NCI-H748 (cell line): ENCODE measurements at regions not wholly inside any gene's neighbourhood (a gene's known extent, or its start where the extent isn't known, plus 50 kb on each side); places are given as distances from the start of the nearest gene placed in this dataset.
"Not testable (repeated sequence)": the region's sequence is repeated elsewhere in the genome, so short reads cannot be mapped to it uniquely, and the experiment has no call there.

Experiments
- DNase-seq: peaks from one replicate; lab custom pipeline; 2025; ENCODE audit not compliant: unreplicated experiment; lab: John Stamatoyannopoulos, UW

DNA sequence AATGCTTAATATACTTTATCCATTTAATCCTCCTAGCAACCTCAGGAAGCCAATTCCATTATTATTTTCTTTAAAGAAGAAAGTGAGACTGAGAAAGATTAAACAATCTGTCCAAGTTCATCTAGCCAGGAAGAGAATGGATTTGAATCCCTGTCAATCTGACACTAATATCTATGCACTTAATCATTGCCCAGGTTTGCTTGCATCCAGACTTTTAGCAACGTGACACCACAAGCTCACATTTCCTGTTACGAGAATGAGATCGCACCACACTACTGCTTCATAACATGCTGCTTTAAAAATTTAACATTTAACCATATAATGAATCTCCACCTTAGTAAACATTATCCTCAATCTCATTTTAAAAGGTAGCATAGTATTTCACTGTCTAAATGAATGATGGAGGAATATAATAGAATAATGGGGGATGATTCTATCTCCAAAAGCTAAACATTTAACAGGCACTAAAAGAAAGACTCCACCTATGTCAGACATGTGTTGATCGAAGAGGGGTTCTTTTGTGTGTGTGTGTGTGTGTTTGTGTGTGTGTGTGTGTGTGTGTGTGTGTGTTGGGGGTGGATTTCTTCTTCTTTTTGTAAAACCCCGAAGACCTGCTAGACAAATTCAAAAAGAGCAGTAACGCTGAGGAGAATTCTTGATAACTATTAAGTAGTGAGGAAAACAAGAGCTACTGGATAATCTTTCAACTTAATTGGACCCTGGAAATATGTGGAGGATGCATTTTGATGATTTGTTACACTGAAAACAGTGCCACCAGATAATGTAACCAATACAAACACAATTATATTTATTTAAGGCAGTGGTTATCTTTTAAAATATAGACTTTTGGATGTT, 138.7 kb upstream of the NR3C1 start:
- peak; percentile 35 for DNase-seq

GRCh38 chr5:143539742-143540141, 136.3 kb upstream of the NR3C1 start:
- DNase-seq: no peak

DNA sequence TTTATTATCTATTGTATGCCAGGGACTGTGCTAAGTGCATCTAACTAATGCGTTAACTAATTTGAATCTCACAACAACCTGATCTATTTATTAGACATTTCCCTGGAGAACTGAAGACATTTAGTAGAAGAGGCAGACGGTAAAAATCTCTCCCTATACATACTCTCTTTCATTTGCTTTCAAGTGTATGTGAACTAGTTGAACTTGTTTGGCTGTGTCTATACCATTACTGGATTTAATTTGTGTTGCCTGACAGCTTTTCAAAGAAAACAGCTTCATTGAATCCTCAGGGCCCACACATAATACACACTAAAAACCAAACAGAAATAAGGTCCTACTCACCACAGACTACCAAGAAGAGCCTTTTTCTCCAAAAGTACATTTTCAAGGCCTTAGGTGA, 133.6 kb upstream of the NR3C1 start:
- no peak for DNase-seq

DNA sequence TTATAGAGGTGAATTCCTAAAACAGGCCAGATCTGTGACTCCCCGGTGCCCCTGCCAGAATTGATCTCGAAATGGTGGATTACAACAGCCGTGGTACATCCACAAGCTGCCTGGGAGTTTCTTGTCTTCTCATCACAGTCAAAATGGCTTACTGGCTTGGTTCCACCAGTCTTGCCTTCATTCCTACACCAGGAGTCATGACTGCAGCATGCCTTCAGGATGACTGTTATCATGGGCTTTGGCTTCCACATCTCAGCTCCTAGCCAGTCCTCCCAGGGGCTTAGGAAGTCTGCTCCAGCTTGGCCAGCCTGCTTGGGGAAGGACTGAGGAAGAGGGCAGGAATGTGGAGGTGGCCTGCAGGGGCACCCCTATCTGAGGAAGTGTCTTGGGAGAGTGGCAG, 132.9 kb upstream of the NR3C1 start:
- DNase-seq: no peak

GRCh38 chr5:143534761-143535154, 131.3 kb upstream of the NR3C1 start:
- no peak for DNase-seq

GRCh38 chr5:143533978-143534760, 130.7 kb upstream of the NR3C1 start:
- no peak for DNase-seq

DNA sequence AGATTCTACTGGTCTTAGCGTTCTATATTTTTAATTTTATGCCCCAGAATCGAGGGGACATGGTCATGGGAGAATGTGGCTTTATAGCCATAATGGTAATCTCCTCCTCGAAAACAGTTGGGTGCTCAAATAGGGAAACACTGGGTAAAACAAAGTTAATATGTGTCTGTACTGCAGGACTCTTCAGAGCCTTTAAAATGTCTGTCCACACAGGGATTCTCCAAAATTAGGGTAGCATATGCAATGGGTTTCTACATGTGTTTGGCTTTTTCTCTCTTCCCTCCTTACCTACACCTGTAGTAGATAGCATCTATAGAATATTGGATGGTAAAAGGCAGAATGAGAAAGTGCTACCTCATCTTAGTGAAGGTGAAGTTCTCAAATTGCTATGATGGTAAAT, 130.0 kb upstream of the NR3C1 start:
- no peak for DNase-seq

GRCh38 chr5:143527808-143528207, 124.3 kb upstream of the NR3C1 start:
- no peak for DNase-seq

GRCh38 chr5:143525176-143525575, 121.7 kb upstream of the NR3C1 start:
- no peak for DNase-seq

DNA sequence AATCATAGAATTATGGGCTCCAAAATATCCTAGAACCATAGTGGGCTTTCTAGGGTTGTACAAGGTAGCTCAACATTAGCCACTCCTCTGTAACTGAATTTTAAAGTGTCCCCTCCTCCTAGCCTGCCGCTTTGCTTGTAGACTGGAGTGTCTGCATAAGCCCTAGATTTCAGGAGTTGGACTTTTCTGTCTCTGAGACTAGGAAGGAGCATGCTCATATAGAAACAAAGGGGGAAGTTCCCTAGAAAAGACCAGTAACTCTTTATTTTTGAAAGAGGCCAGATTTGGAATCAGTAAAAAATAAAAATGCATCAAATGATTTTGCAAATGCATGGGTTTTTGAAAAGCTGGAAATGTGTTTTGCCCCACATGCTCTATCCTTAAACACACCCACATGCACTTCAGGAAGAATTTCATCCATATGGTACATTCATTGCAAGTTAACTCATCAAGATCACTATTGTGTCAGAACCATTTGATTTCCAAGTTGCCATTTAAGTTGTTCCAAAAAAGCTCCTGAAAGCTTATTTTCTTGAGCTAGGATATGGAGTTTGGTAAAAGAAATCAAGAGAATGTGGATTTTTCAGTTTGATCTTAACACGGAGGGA, 121.0 kb upstream of the NR3C1 start:
- DNase-seq: no peak

- DNase-seq: no peak
Measured at GRCh38 chr5:143521846-143522400, 118.4 kb upstream of the NR3C1 start.

DNA sequence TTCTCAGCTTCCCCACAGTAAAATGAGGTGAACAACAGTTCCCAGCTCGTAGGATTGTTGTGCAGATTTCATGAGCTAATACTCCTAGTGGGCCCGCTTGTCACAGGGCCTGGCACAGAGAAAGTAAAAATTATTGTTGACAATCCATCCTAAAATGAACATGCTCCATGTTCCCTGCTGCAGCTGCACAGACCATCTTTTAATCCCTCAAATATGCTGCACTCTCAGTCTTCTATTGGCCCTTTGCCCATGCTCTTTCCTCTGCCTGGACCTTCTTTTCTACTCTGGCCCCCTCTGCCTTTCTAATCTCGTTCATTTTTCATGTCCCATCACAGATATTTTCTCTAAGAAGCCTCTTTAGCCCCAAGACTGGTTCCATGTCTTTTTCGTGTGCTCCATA, 117.7 kb upstream of the NR3C1 start:
- no peak for DNase-seq

DNA sequence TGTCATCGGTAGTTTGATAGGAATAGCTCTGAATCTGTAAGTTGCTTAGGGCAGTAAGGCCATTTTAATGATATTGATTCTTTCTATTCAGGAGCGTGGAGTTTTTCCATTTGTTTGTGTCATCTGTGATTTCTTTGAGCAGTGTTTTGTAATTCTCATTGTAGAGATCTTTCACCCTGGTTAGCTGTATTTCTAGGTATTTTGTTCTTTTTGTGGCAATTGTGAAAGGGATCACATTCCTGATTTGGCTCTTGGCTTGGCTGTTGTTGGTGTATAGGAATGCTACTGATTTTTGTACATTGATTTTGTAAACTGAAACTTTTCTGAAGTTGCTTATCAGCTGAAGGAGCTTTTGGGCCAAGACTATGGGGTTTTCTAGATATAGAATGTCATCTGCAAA, 115.7 kb upstream of the NR3C1 start:
- DNase-seq: not testable (repeated sequence)

- DNase-seq: not testable (repeated sequence)
Measured at GRCh38 chr5:143517824-143518223, 114.3 kb upstream of the NR3C1 start.

- no peak for DNase-seq
Measured at GRCh38 chr5:143516249-143516648, 112.8 kb upstream of the NR3C1 start.

DNA sequence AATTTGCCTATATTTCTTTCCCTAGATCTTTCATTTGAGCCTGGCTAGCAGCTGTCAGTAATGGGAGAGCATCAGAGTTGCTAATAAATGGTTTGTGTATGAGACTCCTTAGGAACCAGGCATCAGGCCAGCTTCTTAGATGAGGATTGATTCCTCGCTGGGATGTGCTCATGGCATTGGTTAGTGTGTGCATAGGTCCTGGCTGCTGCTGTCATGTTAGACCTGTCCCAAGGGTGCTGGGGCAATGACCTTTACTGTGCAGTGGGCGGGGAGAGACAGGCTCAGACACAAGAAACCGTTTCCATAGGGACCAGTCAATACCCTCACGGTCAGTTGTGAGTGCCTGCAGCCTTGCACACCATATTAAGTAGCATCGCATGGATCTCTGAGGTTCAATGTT, 112.3 kb upstream of the NR3C1 start:
- no peak for DNase-seq

DNA sequence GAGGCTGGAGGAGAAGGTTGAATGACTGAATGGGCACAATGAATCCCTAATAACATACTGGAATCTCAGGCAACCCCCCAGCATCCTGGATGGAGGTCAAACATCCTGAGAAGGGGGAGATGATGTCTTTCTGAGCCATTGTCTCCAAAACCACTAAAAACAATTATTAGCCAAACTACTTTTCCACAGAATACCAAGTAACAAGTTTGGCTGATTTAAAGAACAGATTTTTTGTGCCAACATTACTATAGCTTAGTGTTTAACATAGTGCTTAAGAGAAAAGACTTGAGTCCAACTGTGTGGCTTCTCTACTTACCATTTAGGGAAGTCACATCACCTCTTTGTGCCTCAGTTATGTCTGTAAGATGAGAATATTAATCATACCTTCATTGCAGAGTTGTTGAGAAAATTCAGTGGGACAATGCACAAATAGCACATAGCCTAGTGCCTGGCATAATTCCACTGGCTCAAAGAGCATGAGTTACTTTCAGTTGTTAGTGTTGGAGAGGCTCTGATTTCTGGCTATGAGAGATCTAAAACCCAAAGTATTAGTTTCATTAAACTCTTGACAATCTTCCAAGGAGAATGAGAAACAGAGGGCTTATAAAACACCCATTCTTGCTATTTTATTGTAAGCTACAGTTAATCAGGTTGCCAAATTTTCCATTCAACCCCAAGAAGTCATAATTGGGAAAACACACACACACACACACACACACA, 111.3 kb upstream of the NR3C1 start:
- no peak for DNase-seq

DNA sequence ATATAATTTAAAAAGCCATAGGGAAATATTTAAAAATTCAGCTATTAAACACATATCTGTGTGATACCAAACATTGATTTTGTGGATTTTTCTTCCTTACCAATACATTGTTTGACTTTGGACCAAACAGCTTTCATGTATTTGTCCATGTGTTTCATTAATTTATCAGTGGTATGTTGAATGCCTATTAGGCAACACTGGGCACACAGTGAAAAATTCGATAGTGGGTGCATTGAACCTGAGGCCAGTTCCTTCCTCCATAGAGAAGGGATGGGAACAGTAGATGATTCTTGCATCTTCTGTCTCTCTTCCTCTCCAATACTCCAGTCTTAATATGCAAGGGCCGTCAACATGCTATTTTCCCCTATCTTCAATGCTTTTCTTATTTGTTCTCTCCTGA, 110.2 kb upstream of the NR3C1 start:
- DNase-seq: no peak

DNA sequence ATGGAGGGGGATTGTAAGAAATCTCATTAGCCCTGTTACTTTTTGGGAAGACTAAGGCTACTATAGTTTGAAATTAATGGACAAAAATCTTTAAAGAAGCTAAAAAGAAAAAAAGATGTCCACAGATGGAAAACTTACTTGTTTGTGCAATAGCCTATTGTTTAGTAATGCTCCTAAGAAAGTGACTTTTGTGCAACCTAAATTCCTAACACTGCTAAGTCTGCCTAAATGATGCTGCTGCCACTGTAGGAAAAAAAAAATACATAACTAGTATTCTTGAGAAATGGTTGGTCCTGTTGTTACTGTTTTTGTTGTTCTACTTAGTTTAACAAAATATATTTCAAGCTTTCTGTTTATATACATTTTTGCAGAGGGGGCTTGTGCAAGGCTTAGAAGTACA, 108.2 kb upstream of the NR3C1 start:
- no peak for DNase-seq

GRCh38 chr5:143509758-143510221, 106.3 kb upstream of the NR3C1 start:
- no peak for DNase-seq
